Muscle of leg (tissue), 3 donors: ENCODE measurements at regions not wholly inside any gene's neighbourhood (a gene's known extent, or its start where the extent isn't known, plus 50 kb on each side); places are given as distances from the start of the nearest gene placed in this dataset.

Source experiments
- DNase-seq: peaks from one replicate; pipeline ENCODE4 v3.0.0; 2013
- H3K27ac ChIP-seq: one replicate; pipeline ENCODE4 v1.5.1; 2013; ENCODE audit warnings: mild to moderate bottlenecking, low read length, control low read depth
- H3K27me3 ChIP-seq: one replicate; pipeline ENCODE4 v1.6.1; 2013; ENCODE audit warnings: low read length; ENCODE audit not compliant: control insufficient read depth, insufficient read depth
- H3K36me3 ChIP-seq: one replicate; pipeline ENCODE4 v1.6.1; 2013; ENCODE audit warnings: low read length; ENCODE audit not compliant: control insufficient read depth, insufficient read depth
- H3K4me1 ChIP-seq: one replicate; pipeline ENCODE4 v1.6.1; 2013; ENCODE audit warnings: low read length; ENCODE audit not compliant: control insufficient read depth, insufficient read depth
- H3K4me3 ChIP-seq: one replicate; pipeline ENCODE4 v1.5.1; 2013; ENCODE audit warnings: low read length, control low read depth
- H3K9me3 ChIP-seq: replicated peaks from 2 replicates; pipeline ENCODE4 v1.6.1; 2013; ENCODE audit warnings: low read depth, low read length; ENCODE audit not compliant: control insufficient read depth
- WGBS: methylation state at CpG from one replicate; pipeline ENCODE4 v1.1.5; 2013; ENCODE audit warnings: missing lambda C conversion rate; ENCODE audit not compliant: insufficient coverage; 5-methylcytosine and 5-hydroxymethylcytosine counted together

- peaks cover 3% of the 10 kb centered on the region for H3K9me3 ChIP-seq
- no peaks in the 10 kb centered on the region for H3K27me3 ChIP-seq
- H3K4me3 ChIP-seq: no peak overlapping the region
- no CpG with 5 or more reads among the region's 2 CpGs for WGBS
- no peaks in the 10 kb centered on the region for H3K36me3 ChIP-seq
- DNase-seq: no peak
- no peaks in the 10 kb centered on the region for H3K4me1 ChIP-seq
- no peak overlapping the region for H3K27ac ChIP-seq
Observed at GRCh38 chr3:80998022-80998421, 763.4 kb downstream of the GBE1 start.

GRCh38 chr3:80997622-80998021, 763.8 kb downstream of the GBE1 start:
- no peaks in the 10 kb centered on the region for H3K4me1 ChIP-seq
- no peak for DNase-seq
- no peaks in the 10 kb centered on the region for H3K36me3 ChIP-seq
- H3K9me3 ChIP-seq: peaks cover 3% of the 10 kb centered on the region
- no peak overlapping the region for H3K4me3 ChIP-seq
- no peak overlapping the region for H3K27ac ChIP-seq
- no CpG with 5 or more reads among the region's 3 CpGs for WGBS
- no peaks in the 10 kb centered on the region for H3K27me3 ChIP-seq

GRCh38 chr3:80994767-80995166, 766.7 kb downstream of the GBE1 start:
- Histone ChIP-seq H3K4me1 (no peaks in the 10 kb centered on the region), H3K4me3 (no peak overlapping the region), H3K36me3 (no peaks in the 10 kb centered on the region), H3K27ac (no peak overlapping the region), H3K9me3 (peaks cover 11% of the 10 kb centered on the region), H3K27me3 (no peaks in the 10 kb centered on the region)
- WGBS: 68% methylated on average over 2 of the region's 2 CpGs
- no peak for DNase-seq

- no peak overlapping the region for H3K27ac ChIP-seq
- WGBS: 100% methylated on average over 2 of the region's 3 CpGs
- H3K27me3 ChIP-seq: no peaks in the 10 kb centered on the region
Observed at GRCh38 chr3:80994085-80994665, 767.3 kb downstream of the GBE1 start.

GRCh38 chr3:80993241-80993945, 768.1 kb downstream of the GBE1 start:
- WGBS: no CpG with 5 or more reads among the region's 2 CpGs
- DNase-seq: no peak
- Histone ChIP-seq H3K4me3 (no peak overlapping the region), H3K9me3 (peaks cover 11% of the 10 kb centered on the region), H3K4me1 (no peaks in the 10 kb centered on the region), H3K27me3 (no peaks in the 10 kb centered on the region), H3K27ac (no peak overlapping the region), H3K36me3 (no peaks in the 10 kb centered on the region)

More at GRCh38 chr3:80994085-80994665, 767.3 kb downstream of the GBE1 start:
- Histone ChIP-seq H3K9me3 (peaks cover 11% of the 10 kb centered on the region), H3K4me3 (no peak overlapping the region), H3K36me3 (no peaks in the 10 kb centered on the region), H3K4me1 (no peaks in the 10 kb centered on the region)
- DNase-seq: no peak

- WGBS: no CpG with 5 or more reads among the region's 3 CpGs
- H3K36me3 ChIP-seq: no peaks in the 10 kb centered on the region
- H3K27ac ChIP-seq: no peak overlapping the region
- H3K9me3 ChIP-seq: peaks cover 4% of the 10 kb centered on the region
- no peaks in the 10 kb centered on the region for H3K27me3 ChIP-seq
- no peak for DNase-seq
- H3K4me3 ChIP-seq: no peak overlapping the region
- no peaks in the 10 kb centered on the region for H3K4me1 ChIP-seq
Observed at GRCh38 chr3:80983753-80984152, 777.7 kb downstream of the GBE1 start.

GRCh38 chr3:80978216-80978969, 783.1 kb downstream of the GBE1 start:
- H3K36me3 ChIP-seq: no peaks in the 10 kb centered on the region
- DNase-seq: no peak
- no peaks in the 10 kb centered on the region for H3K4me1 ChIP-seq
- H3K9me3 ChIP-seq: peaks cover 6% of the 10 kb centered on the region
- no peaks in the 10 kb centered on the region for H3K27me3 ChIP-seq
- no peak overlapping the region for H3K27ac ChIP-seq
- H3K4me3 ChIP-seq: no peak overlapping the region
- no CpG with 5 or more reads among the region's 4 CpGs for WGBS

- no CpG with 5 or more reads among the region's 1 CpG for WGBS
- no peaks in the 10 kb centered on the region for H3K36me3 ChIP-seq
- no peaks in the 10 kb centered on the region for H3K27me3 ChIP-seq
- H3K27ac ChIP-seq: no peak overlapping the region
- peaks cover 7% of the 10 kb centered on the region for H3K9me3 ChIP-seq
- DNase-seq: no peak
- H3K4me3 ChIP-seq: no peak overlapping the region
- no peaks in the 10 kb centered on the region for H3K4me1 ChIP-seq
Observed at GRCh38 chr3:80970292-80970691, 791.2 kb downstream of the GBE1 start.

GRCh38 chr3:80929576-80929975, 831.9 kb downstream of the GBE1 start:
- no peak for DNase-seq
- no peak overlapping the region for H3K4me3 ChIP-seq
- no peaks in the 10 kb centered on the region for H3K4me1 ChIP-seq

GRCh38 chr3:80914854-80915253, 846.6 kb downstream of the GBE1 start:
- H3K4me3 ChIP-seq: no peak overlapping the region
- H3K9me3 ChIP-seq: no peaks in the 10 kb centered on the region
- no CpG with 5 or more reads among the region's 4 CpGs for WGBS
- DNase-seq: no peak
- H3K4me1 ChIP-seq: no peaks in the 10 kb centered on the region
- H3K36me3 ChIP-seq: no peaks in the 10 kb centered on the region
- no peaks in the 10 kb centered on the region for H3K27me3 ChIP-seq
- H3K27ac ChIP-seq: no peak overlapping the region

More at GRCh38 chr3:80929576-80929975, 831.9 kb downstream of the GBE1 start:
- Histone ChIP-seq H3K27ac (no peak overlapping the region), H3K9me3 (peaks cover 4% of the 10 kb centered on the region), H3K36me3 (no peaks in the 10 kb centered on the region), H3K27me3 (no peaks in the 10 kb centered on the region)
- no CpG with 5 or more reads among the region's 1 CpG for WGBS
